HEK293 (cell line): ENCODE measurements at regions not wholly inside any gene's neighbourhood (a gene's known extent, or its start where the extent isn't known, plus 50 kb on each side); places are given as distances from the start of the nearest gene placed in this dataset.

Experiments used
- CTCF ChIA-PET: fragments of 350-600 bp; formaldehyde crosslinking; extraction: SDS; loops from one replicate; lab custom pipeline; 2021; ENCODE audit warnings: antibody characterized with exemption; lab: Yijun Ruan, JAX
- POLR2A ChIA-PET: fragments of 300-600 bp; formaldehyde crosslinking; extraction: SDS; loops from one replicate; lab custom pipeline; 2020; ENCODE audit warnings: antibody characterized with exemption, inconsistent platforms; lab: Yijun Ruan, JAX
- H3K27ac ChIP-seq: fragments of 200-500 bp; sonication (Bioruptor generic); 2 replicates; pipeline ENCODE4 v1.5.1; 2014; ENCODE audit warnings: low read depth, low read length, control low read depth, inconsistent platforms; ENCODE audit errors: extremely low read depth
- H3K36me3 ChIP-seq, 2 experiments: fragments of 200-500 bp in 1 of 2; sonication (Bioruptor generic) in 1 of 2; 1 replicate in 1 of 2; 2 replicates in 1 of 2; pipeline ENCODE4 v1.5.1; 2014 to 2017; ENCODE audit warnings: inconsistent platforms in 2 of 2, low read length in 2 of 2; ENCODE audit not compliant: control insufficient read depth in 2 of 2, insufficient read depth in 1 of 2
- H3K4me1 ChIP-seq: fragments of 200-500 bp; sonication (Bioruptor generic); 2 replicates; pipeline ENCODE4 v1.5.1; 2014; ENCODE audit warnings: mild to moderate bottlenecking, low read length, inconsistent platforms; ENCODE audit not compliant: control insufficient read depth, insufficient read depth
- H3K4me3 ChIP-seq: 2 replicates; pipeline ENCODE4 v1.5.1; 2011; ENCODE audit warnings: low read depth, mild to moderate bottlenecking, control low read depth, low read length, moderate library complexity
- H3K9me3 ChIP-seq: fragments of 200-500 bp; sonication (Bioruptor generic); 2 replicates; pipeline ENCODE4 v1.5.1; 2014; ENCODE audit warnings: low read depth, low read length, inconsistent platforms; ENCODE audit not compliant: control insufficient read depth, insufficient read depth
- GLI2 ChIP-seq: fragments of 450-650 bp; formaldehyde crosslinking; IDR thresholded peaks from 2 replicates; pipeline ENCODE4; 2017; ENCODE audit warnings: missing biosample characterization, missing genetic modification characterization, low read depth, borderline replicate concordance
- KLF9 ChIP-seq: fragments of 450-650 bp; formaldehyde crosslinking; IDR thresholded peaks from 2 replicates; pipeline ENCODE4 v1.5.1; 2016; ENCODE audit warnings: missing biosample characterization, missing genetic modification characterization, low read depth
- PRDM6 ChIP-seq: fragments of 450-650 bp; formaldehyde crosslinking; IDR thresholded peaks from 2 replicates; pipeline ENCODE4 v1.5.1; 2017; ENCODE audit warnings: missing biosample characterization, missing genetic modification characterization
- ZBTB11 ChIP-seq: fragments of 450-650 bp; formaldehyde crosslinking; conservative IDR thresholded peaks from 2 replicates; pipeline ENCODE4 v1.5.1; 2016; ENCODE audit warnings: low read depth, missing biosample characterization, missing genetic modification characterization
- ZFHX2 ChIP-seq: fragments of 450-650 bp; formaldehyde crosslinking; conservative IDR thresholded peaks from 2 replicates; pipeline ENCODE4 v1.5.1; 2016; ENCODE audit warnings: missing biosample characterization, missing genetic modification characterization
- ZFP3 ChIP-seq: fragments of 450-650 bp; formaldehyde crosslinking; IDR thresholded peaks from 2 replicates; pipeline ENCODE4 v1.5.1; 2016; ENCODE audit warnings: low read depth, missing biosample characterization, missing genetic modification characterization
- ZFP37 ChIP-seq: fragments of 450-650 bp; formaldehyde crosslinking; IDR thresholded peaks from 2 replicates; pipeline ENCODE4 v1.5.1; 2016; ENCODE audit warnings: missing biosample characterization, missing genetic modification characterization
- ZIC2 ChIP-seq: fragments of 450-650 bp; formaldehyde crosslinking; IDR thresholded peaks from 2 replicates; pipeline ENCODE4 v1.5.1; 2016; ENCODE audit warnings: missing biosample characterization, missing genetic modification characterization
- ZNF146 ChIP-seq: fragments of 450-650 bp; formaldehyde crosslinking; IDR thresholded peaks from 2 replicates; pipeline ENCODE4 v1.5.1; 2016; ENCODE audit warnings: missing biosample characterization, missing genetic modification characterization
- ZNF16 ChIP-seq: fragments of 450-650 bp; formaldehyde crosslinking; IDR thresholded peaks from 2 replicates; pipeline ENCODE4 v1.5.1; 2016; ENCODE audit warnings: low read depth, missing biosample characterization, missing genetic modification characterization
- ZNF2 ChIP-seq: fragments of 450-650 bp; formaldehyde crosslinking; IDR thresholded peaks from 2 replicates; pipeline ENCODE4 v1.5.1; 2016; ENCODE audit warnings: missing biosample characterization, missing genetic modification characterization
- ZNF266 ChIP-seq: fragments of 450-650 bp; formaldehyde crosslinking; IDR thresholded peaks from 2 replicates; pipeline ENCODE4 v1.5.1; 2016; ENCODE audit warnings: missing biosample characterization, missing genetic modification characterization, low read depth
- ZNF398 ChIP-seq: fragments of 450-650 bp; formaldehyde crosslinking; IDR thresholded peaks from 2 replicates; pipeline ENCODE4 v1.5.1; 2017; ENCODE audit warnings: missing biosample characterization, missing genetic modification characterization
- ZNF404 ChIP-seq: fragments of 450-650 bp; formaldehyde crosslinking; IDR thresholded peaks from 2 replicates; pipeline ENCODE4 v1.5.1; 2017; ENCODE audit warnings: missing biosample characterization, missing genetic modification characterization
- ZNF514 ChIP-seq: fragments of 450-650 bp; formaldehyde crosslinking; IDR thresholded peaks from 2 replicates; pipeline ENCODE4 v1.5.1; 2016; ENCODE audit warnings: missing biosample characterization, missing genetic modification characterization
- ZNF521 ChIP-seq: fragments of 450-650 bp; formaldehyde crosslinking; IDR thresholded peaks from 2 replicates; pipeline ENCODE4 v1.5.1; 2017; ENCODE audit warnings: missing biosample characterization, mild to moderate bottlenecking, missing genetic modification characterization
- ZNF704 ChIP-seq: fragments of 450-650 bp; formaldehyde crosslinking; IDR thresholded peaks from 2 replicates; pipeline ENCODE4 v1.5.1; 2016; ENCODE audit warnings: missing biosample characterization, missing genetic modification characterization
- ZNF707 ChIP-seq: fragments of 450-650 bp; formaldehyde crosslinking; IDR thresholded peaks from 2 replicates; pipeline ENCODE4 v1.5.1; 2016; ENCODE audit warnings: missing biosample characterization, missing genetic modification characterization
- ZNF843 ChIP-seq: fragments of 450-650 bp; formaldehyde crosslinking; IDR thresholded peaks from 2 replicates; pipeline ENCODE4 v1.5.1; 2016; ENCODE audit warnings: missing biosample characterization, missing genetic modification characterization

- CTCF ChIA-PET, result no interaction called here
Measured at GRCh38 chr1:87210151-87210550, 118.5 kb upstream of the LMO4 start.

GRCh38 chr1:87212431-87213134, 116.1 kb upstream of the LMO4 start:
- TF ChIP-seq PRDM6 (tag by site-specific recombination) (no peak), ZBTB11 (tag by site-specific recombination) (no peak)
- CTCF ChIA-PET, result no interaction called here
- Histone ChIP-seq H3K9me3 (no peaks in the 10 kb centered on the region), H3K4me1 (no peaks in the 10 kb centered on the region), H3K36me3 (no peaks in the 10 kb centered on the region), H3K27ac (no peak overlapping the region), H3K4me3 (no peak overlapping the region)
- POLR2A ChIA-PET, result no interaction called here

More at GRCh38 chr1:87210151-87210550, 118.5 kb upstream of the LMO4 start:
- no peak overlapping the region for H3K27ac ChIP-seq
- no peak overlapping the region for H3K4me3 ChIP-seq
- no peaks in the 10 kb centered on the region for H3K4me1 ChIP-seq
- POLR2A ChIA-PET, result no interaction called here
- no peaks in the 10 kb centered on the region for H3K9me3 ChIP-seq
- H3K36me3 ChIP-seq, result no peaks in the 10 kb centered on the region
- TF ChIP-seq KLF9 (tag by site-specific recombination), result no peak
- TF ChIP-seq ZNF521 (tag by site-specific recombination), result no peak
- no peak for TF ChIP-seq GLI2
- TF ChIP-seq ZNF514 (tag by site-specific recombination), result no peak
- no peak for TF ChIP-seq ZNF843
- no peak for TF ChIP-seq ZFHX2 (tag by site-specific recombination)
- no peak for TF ChIP-seq ZNF707 (tag by site-specific recombination)
- TF ChIP-seq ZNF146 (tag by site-specific recombination), result no peak
- no peak for TF ChIP-seq ZIC2 (tag by site-specific recombination)
- no peak for TF ChIP-seq ZNF398 (tag by site-specific recombination)
- TF ChIP-seq ZNF266 (tag by site-specific recombination), result no peak
- no peak for TF ChIP-seq ZFP37 (tag by site-specific recombination)
- no peak for TF ChIP-seq ZNF404 (tag by site-specific recombination)
- no peak for TF ChIP-seq ZFP3 (tag by site-specific recombination)
- no peak for TF ChIP-seq ZNF704 (tag by site-specific recombination)
- no peak for TF ChIP-seq ZNF2
- no peak for TF ChIP-seq PRDM6 (tag by site-specific recombination)
- no peak for TF ChIP-seq ZNF16
